Activated CD4-positive, alpha-beta T cell treated with anti-CD3 and anti-CD28 coated beads, Interleukin-2, amount 10 ng/mL, durations not matched to agents 7 days and 5 days (primary cell): ENCODE measurements at regions not wholly inside any gene's neighbourhood (a gene's known extent, or its start where the extent isn't known, plus 50 kb on each side); places are given as distances from the start of the nearest gene placed in this dataset.
A peak's percentile ranks its signal among the peaks of the same experiment; 100 is the strongest.
"Not testable (repeated sequence)": the region's sequence is repeated elsewhere in the genome, so short reads cannot be mapped to it uniquely, and the experiment has no call there.

Source experiments
- CTCF ChIA-PET: fragments of 350-600 bp; sonication (Branson Sonifier 250); formaldehyde crosslinking; loops from one replicate; lab custom pipeline; 2021; ENCODE audit warnings: antibody characterized with exemption; lab: Charles Lee
- POLR2A ChIA-PET: fragments of 350-600 bp; sonication (Branson Sonifier 250); formaldehyde crosslinking; loops from one replicate; lab custom pipeline; 2021; ENCODE audit warnings: antibody characterized with exemption; lab: Charles Lee
- DNase-seq: peaks from one replicate; pipeline ENCODE4 v3.0.0-alpha.2; 2020
- H3K27ac Mint-ChIP-seq: one replicate; pipeline ENCODE4 v1.8.0; 2021; ENCODE audit warnings: mild to moderate bottlenecking, moderate library complexity, mixed read lengths
- H3K27me3 Mint-ChIP-seq: one replicate; pipeline ENCODE4 v1.8.0; 2021; ENCODE audit warnings: mixed read lengths
- H3K36me3 Mint-ChIP-seq: one replicate; pipeline ENCODE4 v1.8.0; 2021; ENCODE audit warnings: low read depth, mixed read lengths
- H3K4me1 Mint-ChIP-seq: one replicate; pipeline ENCODE4 v1.8.0; 2021; ENCODE audit warnings: mixed read lengths
- H3K4me3 Mint-ChIP-seq: one replicate; pipeline ENCODE4 v1.8.0; 2021; ENCODE audit warnings: mild to moderate bottlenecking, moderate library complexity, mixed read lengths
- H3K9me3 Mint-ChIP-seq: one replicate; pipeline ENCODE4 v1.8.0; 2021; ENCODE audit warnings: mixed read lengths

GRCh38 chr1:172833954-172834353, 175.1 kb downstream of the FASLG start:
- Mint-ChIP-seq H3K27ac (no peak overlapping the region), H3K27me3 (peaks cover 60% of the 10 kb centered on the region), H3K36me3 (peaks cover 4% of the 10 kb centered on the region), H3K4me1 (peaks cover 37% of the 10 kb centered on the region), H3K9me3 (no peaks in the 10 kb centered on the region), H3K4me3 (no peak overlapping the region)
- ChIA-PET CTCF (no interaction called here), POLR2A (no interaction called here)
- no peak for DNase-seq

DNA sequence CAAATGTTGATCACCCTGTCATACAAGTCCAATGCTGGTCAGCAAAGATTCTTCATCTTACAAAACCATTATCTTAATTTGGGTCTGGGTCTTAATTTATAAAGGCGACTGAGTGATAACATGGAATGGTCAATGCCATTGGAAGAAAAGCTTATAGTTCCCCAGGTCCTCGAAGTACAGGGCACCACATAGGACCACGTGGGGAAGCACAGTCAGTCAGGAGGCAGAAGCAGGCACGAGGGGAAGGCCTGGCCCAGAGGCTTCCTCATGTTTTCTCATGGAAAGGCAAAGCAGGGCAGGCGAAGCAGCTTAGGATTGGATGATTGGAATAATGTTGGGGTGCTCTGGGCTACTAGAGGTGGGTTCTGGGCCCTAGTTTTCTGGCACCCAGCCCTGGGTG, 175.7 kb downstream of the FASLG start:
- CTCF ChIA-PET = interaction anchor here (0.9 kb wide), 1 partner anchor 8 kb away, joined by 3 read pairs; no protein-coding TSS in a partner anchor
- Mint-ChIP-seq H3K36me3 (peaks cover 4% of the 10 kb centered on the region), H3K4me1 (peaks cover 41% of the 10 kb centered on the region), H3K9me3 (no peaks in the 10 kb centered on the region), H3K27me3 (peaks cover 60% of the 10 kb centered on the region), H3K27ac (no peak overlapping the region), H3K4me3 (no peak overlapping the region)
- POLR2A ChIA-PET = no interaction called here
- DNase-seq = no peak

DNA sequence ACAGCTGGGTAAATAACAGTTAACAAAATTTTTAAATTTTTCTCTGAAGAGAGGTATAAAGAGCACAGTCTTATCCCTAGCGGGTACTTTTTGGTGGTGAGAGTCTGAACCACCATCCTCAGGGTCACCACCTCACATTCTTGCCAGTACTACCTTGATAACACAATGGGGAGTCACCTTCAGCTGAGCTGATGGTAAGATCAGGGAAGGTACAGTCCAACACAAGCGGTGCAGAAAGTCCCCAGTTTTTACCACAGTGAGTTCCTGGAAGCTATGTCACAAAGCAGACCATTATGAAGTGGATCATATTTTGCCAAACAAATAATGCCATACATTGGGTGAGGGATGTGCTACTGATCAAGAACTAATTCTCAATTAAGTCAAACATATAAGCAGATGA, 176.9 kb downstream of the FASLG start:
- peaks cover 44% of the 10 kb centered on the region for H3K4me1 Mint-ChIP-seq
- H3K9me3 Mint-ChIP-seq = no peaks in the 10 kb centered on the region
- CTCF ChIA-PET = no interaction called here
- H3K4me3 Mint-ChIP-seq = no peak overlapping the region
- H3K36me3 Mint-ChIP-seq = peaks cover 4% of the 10 kb centered on the region
- H3K27ac Mint-ChIP-seq = no peak overlapping the region
- POLR2A ChIA-PET = interaction anchor here (1.2 kb wide), 1 partner anchor 207 kb away, joined by 3 read pairs; no protein-coding TSS in a partner anchor
- H3K27me3 Mint-ChIP-seq = peaks cover 58% of the 10 kb centered on the region
- no peak for DNase-seq

DNA sequence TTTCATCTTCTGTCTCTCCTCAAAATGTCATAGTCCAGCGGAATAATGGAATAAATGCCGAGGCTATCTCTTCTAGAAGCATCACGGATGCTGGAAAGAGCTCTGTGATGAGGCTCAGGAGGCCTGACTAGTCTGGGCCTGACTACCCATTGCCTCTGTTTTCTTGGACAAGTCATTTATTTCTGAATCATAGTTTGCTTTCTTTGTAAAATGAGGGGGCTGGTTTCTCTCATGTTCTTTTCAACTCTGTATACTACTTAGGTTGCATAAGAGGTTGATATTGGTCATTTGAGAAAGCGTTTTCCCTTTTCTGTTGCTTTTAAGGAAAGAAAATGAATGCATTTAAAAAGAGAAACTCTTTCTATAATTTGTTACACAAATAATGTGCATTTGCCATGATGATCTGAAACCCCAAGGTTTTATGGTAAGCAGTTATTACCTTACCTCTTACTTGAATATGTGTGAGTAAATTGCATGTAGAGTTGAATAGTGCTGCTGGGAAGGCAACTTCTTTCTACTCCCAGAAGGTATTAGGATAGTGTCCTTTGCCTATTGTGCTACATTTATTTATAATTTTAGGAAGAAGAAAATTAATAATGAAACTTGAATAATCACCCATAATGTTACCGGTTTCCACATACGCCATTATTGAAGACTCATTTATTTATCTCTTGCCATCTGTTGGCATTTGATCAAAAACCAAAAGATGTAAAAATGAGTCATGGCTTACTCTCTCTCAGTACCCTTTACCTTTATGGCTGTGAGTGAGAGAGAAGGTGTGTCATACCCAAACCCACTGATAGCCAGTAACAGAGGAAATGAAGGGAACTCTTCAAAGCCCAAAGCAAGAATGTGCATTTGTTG, 179.1 kb downstream of the FASLG start:
- peaks cover 33% of the 10 kb centered on the region for H3K4me1 Mint-ChIP-seq
- POLR2A ChIA-PET = no interaction called here

GRCh38 chr1:172838680-172839313, 179.9 kb downstream of the FASLG start:
- peak overlapping the region; percentile 11 for H3K27ac Mint-ChIP-seq
- CTCF ChIA-PET = interaction anchor here (0.6 kb wide), 1 partner anchor 1547 kb away, joined by 3 read pairs; no protein-coding TSS in a partner anchor
- POLR2A ChIA-PET = interaction anchor here (0.6 kb wide), 1 partner anchor 364 kb away, joined by 4 read pairs; no protein-coding TSS in a partner anchor
- H3K9me3 Mint-ChIP-seq = no peaks in the 10 kb centered on the region
- DNase-seq = no peak
- peaks cover 4% of the 10 kb centered on the region for H3K36me3 Mint-ChIP-seq
- no peak overlapping the region for H3K4me3 Mint-ChIP-seq
- peaks cover 55% of the 10 kb centered on the region for H3K27me3 Mint-ChIP-seq
- peaks cover 29% of the 10 kb centered on the region for H3K4me1 Mint-ChIP-seq

More for the DNA sequence above, 179.1 kb downstream of the FASLG start:
- Mint-ChIP-seq H3K4me3 (no peak overlapping the region), H3K27ac (peak overlapping the region; percentile 11), H3K9me3 (no peaks in the 10 kb centered on the region), H3K36me3 (peaks cover 4% of the 10 kb centered on the region), H3K27me3 (peaks cover 57% of the 10 kb centered on the region)
- CTCF ChIA-PET = interaction anchor here (1.0 to 1.4 kb wide), 2 partner anchors 58 to 93 kb away, joined by 3 to 4 read pairs; no protein-coding TSS in a partner anchor
- DNase-seq = peak; percentile 61

DNA sequence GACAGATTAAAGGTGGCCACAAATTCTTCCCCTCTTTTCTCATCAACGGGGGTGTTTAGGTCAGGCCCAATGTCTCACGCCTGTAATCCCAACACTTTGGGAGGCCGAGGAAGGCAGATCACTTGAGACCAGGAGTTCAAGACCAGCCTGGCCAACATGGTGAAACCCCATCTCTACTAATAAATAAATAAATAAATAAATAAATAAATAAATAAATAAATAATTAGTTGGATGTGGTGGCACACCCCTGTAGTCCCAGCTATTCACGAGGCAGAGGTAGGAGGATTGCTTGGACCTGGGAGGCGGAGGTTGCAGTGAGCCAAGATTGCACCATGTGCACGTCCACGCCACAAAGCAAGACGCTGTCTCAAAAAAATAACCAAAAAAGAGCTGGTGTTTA, 180.7 kb downstream of the FASLG start:
- H3K4me1 Mint-ChIP-seq = peaks cover 31% of the 10 kb centered on the region
- H3K4me3 Mint-ChIP-seq, H3K36me3 Mint-ChIP-seq, CTCF ChIA-PET, H3K27ac Mint-ChIP-seq, DNase-seq, POLR2A ChIA-PET, H3K9me3 Mint-ChIP-seq: not testable (repeated sequence)
- H3K27me3 Mint-ChIP-seq = peaks cover 53% of the 10 kb centered on the region

- H3K36me3 Mint-ChIP-seq = peaks cover 4% of the 10 kb centered on the region
- no peak for DNase-seq
- POLR2A ChIA-PET = interaction anchor here (0.6 kb wide), 1 partner anchor 110 kb away, joined by 7 read pairs; no protein-coding TSS in a partner anchor
- peaks cover 2% of the 10 kb centered on the region for H3K9me3 Mint-ChIP-seq
- H3K27ac Mint-ChIP-seq = no peak overlapping the region
- peaks cover 39% of the 10 kb centered on the region for H3K27me3 Mint-ChIP-seq
- no peak overlapping the region for H3K4me3 Mint-ChIP-seq
- peaks cover 25% of the 10 kb centered on the region for H3K4me1 Mint-ChIP-seq
- CTCF ChIA-PET = no interaction called here
Measured at GRCh38 chr1:172843444-172843843, 184.5 kb downstream of the FASLG start.

DNA sequence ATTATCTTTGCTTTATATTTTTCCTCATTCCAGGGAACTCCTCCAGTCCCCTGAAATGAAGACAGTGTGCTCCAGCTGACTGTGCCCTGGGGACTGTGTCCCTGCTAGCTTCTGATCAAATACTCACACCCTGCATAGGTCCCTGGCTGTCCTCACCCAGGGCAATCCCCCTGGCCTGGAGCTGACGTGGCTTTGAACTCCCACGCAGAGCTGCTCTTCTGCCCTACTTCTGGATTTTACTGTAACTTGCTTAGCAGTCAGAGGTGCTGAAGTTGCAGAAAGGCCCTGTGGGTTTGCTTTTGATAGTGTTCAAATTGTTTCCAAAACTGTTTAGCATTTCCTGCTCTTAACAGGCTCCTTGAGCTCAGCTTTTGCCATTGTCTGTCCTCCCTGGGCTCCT, 186.5 kb downstream of the FASLG start:
- no peak overlapping the region for H3K4me3 Mint-ChIP-seq
- ChIA-PET POLR2A (interaction anchor here (0.6 to 0.8 kb wide), 2 partner anchors 240 to 350 kb away, joined by 3 to 5 read pairs; no protein-coding TSS in a partner anchor), CTCF (interaction anchor here (1.0 kb wide), 1 partner anchor 83 kb away, joined by 3 read pairs; no protein-coding TSS in a partner anchor)
- peaks cover 4% of the 10 kb centered on the region for H3K36me3 Mint-ChIP-seq
- H3K9me3 Mint-ChIP-seq = peaks cover 2% of the 10 kb centered on the region
- peak; percentile 21 for DNase-seq
- peaks cover 12% of the 10 kb centered on the region for H3K4me1 Mint-ChIP-seq
- peaks cover 37% of the 10 kb centered on the region for H3K27me3 Mint-ChIP-seq
- H3K27ac Mint-ChIP-seq = peak overlapping the region; percentile 23

DNA sequence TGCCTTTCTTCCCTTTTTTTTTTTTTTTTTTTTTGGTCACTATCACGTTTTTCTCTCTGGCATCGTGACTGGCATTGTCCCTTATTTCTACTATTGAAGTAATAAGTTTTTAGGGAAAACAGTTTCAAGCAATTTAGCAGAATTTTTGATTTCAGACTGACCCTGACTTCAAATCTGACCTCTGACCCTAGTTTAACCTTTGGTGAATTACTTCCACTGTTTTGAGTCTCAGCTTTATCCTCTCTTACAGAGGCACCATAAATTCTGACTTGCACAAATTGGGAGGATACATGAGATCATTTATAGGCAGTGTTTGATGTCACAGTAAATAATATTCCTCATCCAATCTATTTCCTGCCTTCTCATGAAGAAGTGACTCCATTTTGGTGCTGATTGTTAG, 187.0 kb downstream of the FASLG start:
- Mint-ChIP-seq H3K4me1 (peaks cover 12% of the 10 kb centered on the region), H3K27ac (no peak overlapping the region), H3K27me3 (peaks cover 39% of the 10 kb centered on the region), H3K4me3 (no peak overlapping the region), H3K9me3 (peaks cover 2% of the 10 kb centered on the region), H3K36me3 (peaks cover 4% of the 10 kb centered on the region)
- ChIA-PET POLR2A (interaction anchor here (0.8 kb wide), 1 partner anchor 349 kb away, joined by 5 read pairs; no protein-coding TSS in a partner anchor), CTCF (interaction anchor here (1.0 kb wide), 1 partner anchor 83 kb away, joined by 3 read pairs; no protein-coding TSS in a partner anchor)
- DNase-seq = no peak

GRCh38 chr1:172847814-172848213, 188.9 kb downstream of the FASLG start:
- H3K36me3 Mint-ChIP-seq, H3K27ac Mint-ChIP-seq, DNase-seq, CTCF ChIA-PET, H3K4me3 Mint-ChIP-seq, H3K9me3 Mint-ChIP-seq, POLR2A ChIA-PET: not testable (repeated sequence)
- peaks cover 12% of the 10 kb centered on the region for H3K4me1 Mint-ChIP-seq
- H3K27me3 Mint-ChIP-seq = peaks cover 35% of the 10 kb centered on the region

DNA sequence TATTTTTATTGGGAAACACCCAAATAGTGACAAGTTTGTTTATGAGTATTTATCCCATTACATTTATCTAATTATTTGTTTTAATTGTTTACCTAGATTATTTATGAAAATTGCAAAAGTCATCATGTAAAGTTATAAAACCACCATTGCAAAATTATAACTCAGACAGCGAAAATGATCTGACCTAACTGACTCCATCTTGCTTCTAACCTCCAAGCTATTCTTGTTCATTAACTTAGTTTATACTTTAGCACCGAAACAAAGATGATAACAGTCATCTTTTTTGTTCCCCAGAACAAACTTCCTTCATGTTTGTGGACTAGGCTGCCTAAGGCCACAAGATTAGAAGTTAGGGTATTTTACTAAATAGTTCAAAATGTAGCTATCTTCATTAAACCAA, 190.8 kb downstream of the FASLG start:
- DNase-seq = no peak
- Mint-ChIP-seq H3K4me3 (no peak overlapping the region), H3K27me3 (peaks cover 33% of the 10 kb centered on the region), H3K36me3 (peaks cover 4% of the 10 kb centered on the region), H3K9me3 (peaks cover 2% of the 10 kb centered on the region), H3K27ac (no peak overlapping the region), H3K4me1 (peaks cover 9% of the 10 kb centered on the region)
- ChIA-PET POLR2A (no interaction called here), CTCF (no interaction called here)

- no peak for DNase-seq
- H3K36me3 Mint-ChIP-seq = peaks cover 4% of the 10 kb centered on the region
- H3K27me3 Mint-ChIP-seq = peaks cover 29% of the 10 kb centered on the region
- H3K27ac Mint-ChIP-seq = no peak overlapping the region
- no peaks in the 10 kb centered on the region for H3K4me1 Mint-ChIP-seq
- no peak overlapping the region for H3K4me3 Mint-ChIP-seq
- H3K9me3 Mint-ChIP-seq = peaks cover 5% of the 10 kb centered on the region
- ChIA-PET POLR2A (no interaction called here), CTCF (no interaction called here)
Measured at GRCh38 chr1:172851077-172851476, 192.2 kb downstream of the FASLG start.

GRCh38 chr1:172851856-172852255, 193.0 kb downstream of the FASLG start:
- Mint-ChIP-seq H3K36me3 (peaks cover 4% of the 10 kb centered on the region), H3K9me3 (peaks cover 7% of the 10 kb centered on the region), H3K4me3 (no peak overlapping the region), H3K27me3 (peaks cover 28% of the 10 kb centered on the region), H3K4me1 (no peaks in the 10 kb centered on the region), H3K27ac (no peak overlapping the region)
- DNase-seq = no peak
- ChIA-PET CTCF (no interaction called here), POLR2A (no interaction called here)
